ENCODE measurements at regions not wholly inside any gene's neighbourhood (a gene's known extent, or its start where the extent isn't known, plus 50 kb on each side); places are given as distances from the start of the nearest gene placed in this dataset.

GRCh38 chr7:21099432-21099831 is 312.7 kb upstream of the SP8 start:
- DNase-seq, result no peak

GRCh38 chr7:21099955-21100354 is 313.3 kb upstream of the SP8 start:
- no peak for DNase-seq

- no peak for DNase-seq
These were observed 314.9 kb upstream of the SP8 start for GRCh38 chr7:21101541-21101940.

- no peak for DNase-seq
These were observed 316.9 kb upstream of the SP8 start for GRCh38 chr7:21103426-21104123.

GRCh38 chr7:21104124-21104500 is 317.4 kb upstream of the SP8 start:
- DNase-seq, result no peak

GRCh38 chr7:21106296-21106732 is 319.6 kb upstream of the SP8 start:
- DNase-seq, result no peak

GRCh38 chr7:21107101-21107500 is 320.4 kb upstream of the SP8 start:
- no peak for DNase-seq

- no peak for DNase-seq
These were observed 319.7 kb upstream of the SP4 start for GRCh38 chr7:21108182-21108581.

GRCh38 chr7:21113609-21114415 is 314.1 kb upstream of the SP4 start:
- no peak for DNase-seq

GRCh38 chr7:21123586-21123985 is 304.3 kb upstream of the SP4 start:
- no peak for DNase-seq

- DNase-seq, result no peak
These were observed 302.6 kb upstream of the SP4 start for GRCh38 chr7:21125297-21125696.

- no peak for DNase-seq
These were observed 299.6 kb upstream of the SP4 start for GRCh38 chr7:21128062-21128817.

- no peak for DNase-seq
These were observed 296.0 kb upstream of the SP4 start for GRCh38 chr7:21131897-21132296.

- no peak for DNase-seq
These were observed 293.3 kb upstream of the SP4 start for GRCh38 chr7:21134631-21135030.

GRCh38 chr7:21135437-21135836 is 292.4 kb upstream of the SP4 start:
- DNase-seq, result no peak

GRCh38 chr7:21137640-21138039 is 290.2 kb upstream of the SP4 start:
- DNase-seq, result no peak

GRCh38 chr7:21140622-21141021 is 287.3 kb upstream of the SP4 start:
- no peak for DNase-seq

- DNase-seq, result no peak
These were observed 286.4 kb upstream of the SP4 start for GRCh38 chr7:21141476-21141875.

GRCh38 chr7:21142081-21142480 is 285.8 kb upstream of the SP4 start:
- DNase-seq, result no peak

- DNase-seq, result no peak
These were observed 281.1 kb upstream of the SP4 start for GRCh38 chr7:21146642-21147423.

- no peak for DNase-seq
These were observed 278.1 kb upstream of the SP4 start for GRCh38 chr7:21149809-21150208.

- DNase-seq, result no peak
These were observed 273.3 kb upstream of the SP4 start for GRCh38 chr7:21154614-21155013.

GRCh38 chr7:21159506-21159905 is 268.4 kb upstream of the SP4 start:
- DNase-seq, result no peak

Measured in CD4-positive, alpha-beta T cell treated with Interleukin-4 for 1 hour (primary cell).